H1 (cell line): ENCODE measurements at regions not wholly inside any gene's neighbourhood (a gene's known extent, or its start where the extent isn't known, plus 50 kb on each side); places are given as distances from the start of the nearest gene placed in this dataset.

Experiments used
- CTCF ChIA-PET: fragments of 300-600 bp; sonication (Branson Sonifier 250); formaldehyde crosslinking; loops from one replicate; lab custom pipeline; 2021; ENCODE audit not compliant: partially characterized antibody; lab: Charles Lee
- POLR2A ChIA-PET: fragments of 300-600 bp; sonication (Branson Sonifier 250); formaldehyde crosslinking; loops from one replicate; lab custom pipeline; 2021; ENCODE audit warnings: inconsistent platforms; ENCODE audit not compliant: partially characterized antibody; lab: Charles Lee
- DNase-seq, 2 experiments: peaks; one replicate each; pipeline versions ENCODE4 v3.0.0 to v3.0.0-alpha.2; 2010 to 2022; ENCODE audit warnings: low spot score in 2 of 2, low read depth in 1 of 2, mixed read lengths in 1 of 2
- FAIRE-seq: peaks from 2 replicates; lab custom pipeline; 2011; peaks lifted over from hg19 to GRCh38; lab: Jason Lieb, UNC
- H2AFZ ChIP-seq: 2 replicates; pipeline ENCODE4 v1.8.1; 2012; ENCODE audit warnings: low read length, inconsistent platforms
- H2AK5ac ChIP-seq: 2 replicates; pipeline ENCODE4 v1.6.1; 2013; ENCODE audit warnings: low read depth, low read length
- H2BK120ac ChIP-seq: replicated peaks from 2 replicates; pipeline ENCODE3; 2013; ENCODE audit warnings: low read depth, low read length, inconsistent platforms
- H2BK12ac ChIP-seq: 2 replicates; pipeline ENCODE4 v1.6.1; 2013; ENCODE audit warnings: low read depth, low read length
- H2BK15ac ChIP-seq: 2 replicates; pipeline ENCODE4 v1.6.1; 2013; ENCODE audit warnings: low read length
- H2BK20ac ChIP-seq: 2 replicates; pipeline ENCODE4 v1.6.1; 2013; ENCODE audit warnings: low read length
- H2BK5ac ChIP-seq: 2 replicates; pipeline ENCODE4 v1.6.1; 2013; ENCODE audit warnings: low read depth, low read length
- H3K14ac ChIP-seq: 2 replicates; pipeline ENCODE4 v1.6.1; 2013; ENCODE audit warnings: inconsistent platforms; ENCODE audit not compliant: insufficient read length
- H3K18ac ChIP-seq: 2 replicates; pipeline ENCODE4 v1.6.1; 2013; ENCODE audit warnings: low read length; ENCODE audit errors: extremely low read depth
- H3K23ac ChIP-seq: 2 replicates; pipeline ENCODE4 v1.6.1; 2013; ENCODE audit warnings: inconsistent platforms; ENCODE audit not compliant: insufficient read length
- H3K23me2 ChIP-seq: 2 replicates; pipeline ENCODE4 v1.6.1; 2013; ENCODE audit warnings: low read depth, low read length
- H3K27ac ChIP-seq: 2 replicates; pipeline ENCODE4 v1.6.1; 2011; ENCODE audit warnings: low read depth, low read length, inconsistent platforms
- H3K27me3 ChIP-seq, 4 experiments: replicated peaks in 1 of 4; 1 replicate in 1 of 4; 2 replicates in 3 of 4; pipeline versions ENCODE4 v1.6.1 to v1.8.1; 2011 to 2013; ENCODE audit warnings: low read length in 3 of 4, mild to moderate bottlenecking in 3 of 4, inconsistent platforms in 2 of 4, mixed read lengths in 2 of 4, moderate library complexity in 1 of 4; ENCODE audit not compliant: control insufficient read depth in 3 of 4, insufficient read depth in 3 of 4; ENCODE audit errors: extremely low read depth in 1 of 4
- H3K36me3 ChIP-seq, 4 experiments: 2 replicates each; pipeline versions ENCODE4 v1.6.1 to v1.8.1; 2011 to 2013; ENCODE audit warnings: mild to moderate bottlenecking in 4 of 4, low read length in 3 of 4, moderate library complexity in 2 of 4, control low read depth in 1 of 4, inconsistent platforms in 1 of 4; ENCODE audit not compliant: insufficient read depth in 4 of 4, control insufficient read depth in 2 of 4
- H3K4ac ChIP-seq: replicated peaks from 2 replicates; pipeline ENCODE3; 2013; ENCODE audit warnings: low read length, low read depth, mixed read lengths, inconsistent platforms; ENCODE audit not compliant: insufficient read length
- H3K4me1 ChIP-seq, 4 experiments: replicated peaks in 1 of 4; 1 replicate in 1 of 4; 2 replicates in 3 of 4; pipeline versions ENCODE4 v1.6.1 to v1.8.1; 2011 to 2013; ENCODE audit warnings: low read length in 3 of 4, inconsistent platforms in 2 of 4, mixed read lengths in 1 of 4; ENCODE audit not compliant: insufficient read depth in 4 of 4, control insufficient read depth in 3 of 4
- H3K4me2 ChIP-seq, 2 experiments: 2 replicates each; pipeline versions ENCODE4 v1.6.1 to v1.8.1; 2011 to 2013; ENCODE audit warnings: low read depth in 2 of 2, low read length in 2 of 2, control low read depth in 1 of 2, inconsistent platforms in 1 of 2, mild to moderate bottlenecking in 1 of 2; ENCODE audit not compliant: insufficient read depth in 1 of 2
- H3K4me3 ChIP-seq, 4 experiments: fragments of 200-600, 300-600 bp in 1 of 4; sonication (generic), shearing (Covaris generic), sonication (Bioruptor Twin) in 1 of 4; 2 replicates each; pipeline versions ENCODE4 v1.5.1 to v1.8.1; 2011 to 2016; ENCODE audit warnings: low read length in 4 of 4, low read depth in 3 of 4, control low read depth in 2 of 4, inconsistent platforms in 2 of 4, mild to moderate bottlenecking in 2 of 4, mixed read lengths in 1 of 4, moderate library complexity in 1 of 4; ENCODE audit not compliant: insufficient read depth in 2 of 4; ENCODE audit errors: extremely low read depth in 1 of 4
- H3K56ac ChIP-seq: replicated peaks from 2 replicates; pipeline ENCODE3; 2013; ENCODE audit warnings: low read depth, mild to moderate bottlenecking, mixed read lengths, low read length, inconsistent platforms; ENCODE audit not compliant: insufficient read length
- H3K79me1 ChIP-seq: 2 replicates; pipeline ENCODE4 v1.6.1; 2013; ENCODE audit warnings: low read depth, low read length, control low read depth
- H3K79me2 ChIP-seq, 2 experiments: 2 replicates each; pipeline versions ENCODE4 v1.6.1 to v1.8.1; 2012 to 2013; ENCODE audit warnings: low read length in 2 of 2, mild to moderate bottlenecking in 2 of 2, inconsistent platforms in 1 of 2; ENCODE audit not compliant: insufficient read depth in 2 of 2, control insufficient read depth in 1 of 2
- H3K9ac ChIP-seq, 4 experiments: replicated peaks in 1 of 4; 1 replicate in 1 of 4; 2 replicates in 3 of 4; pipeline versions ENCODE4 v1.6.1 to v1.8.1; 2011 to 2013; ENCODE audit warnings: low read depth in 3 of 4, low read length in 3 of 4, control low read depth in 2 of 4, mild to moderate bottlenecking in 2 of 4, moderate library complexity in 2 of 4, inconsistent platforms in 1 of 4; ENCODE audit errors: extremely low read depth in 1 of 4
- H3K9me3 ChIP-seq, 2 experiments: 2 replicates each; pipeline versions ENCODE4 v1.6.1 to v1.8.1; 2012 to 2013; ENCODE audit warnings: mild to moderate bottlenecking in 2 of 2, moderate library complexity in 2 of 2, control low read depth in 1 of 2, inconsistent platforms in 1 of 2, low read depth in 1 of 2, low read length in 1 of 2, mixed read lengths in 1 of 2; ENCODE audit not compliant: insufficient read depth in 2 of 2
- H4K20me1 ChIP-seq, 2 experiments: replicated peaks in 1 of 2; 2 replicates each; pipeline versions ENCODE3 to v1.8.1; 2011 to 2013; ENCODE audit warnings: inconsistent platforms in 2 of 2, low read length in 2 of 2, mild to moderate bottlenecking in 1 of 2; ENCODE audit not compliant: insufficient read depth in 2 of 2, control insufficient read depth in 1 of 2
- H4K5ac ChIP-seq: 2 replicates; pipeline ENCODE4 v1.6.1; 2013; ENCODE audit warnings: low read length, low read depth, mixed read lengths, inconsistent platforms; ENCODE audit not compliant: insufficient read length
- H4K8ac ChIP-seq: 2 replicates; pipeline ENCODE4 v1.8.0; 2013; ENCODE audit warnings: mild to moderate bottlenecking, moderate library complexity, low read length, inconsistent platforms; ENCODE audit not compliant: insufficient read depth; ENCODE audit errors: extremely low read depth
- H4K91ac ChIP-seq: replicated peaks from 2 replicates; pipeline ENCODE3; 2013; ENCODE audit warnings: low read length, mixed read lengths, inconsistent platforms; ENCODE audit not compliant: insufficient read length
- ATF2 ChIP-seq: IDR thresholded peaks from 2 replicates; pipeline ENCODE4 v1.6.1; 2012; ENCODE audit warnings: low read length, inconsistent platforms
- ATF3 ChIP-seq: IDR thresholded peaks from 2 replicates; pipeline ENCODE4 v1.6.1; 2011; ENCODE audit warnings: low read depth, mild to moderate bottlenecking, low read length; ENCODE audit not compliant: insufficient read depth
- CREB1 ChIP-seq: IDR thresholded peaks from 2 replicates; pipeline ENCODE4 v1.6.1; 2012; ENCODE audit warnings: inconsistent platforms
- TAF1 ChIP-seq: IDR thresholded peaks from 2 replicates; pipeline ENCODE4 v1.6.1; 2011; ENCODE audit warnings: mild to moderate bottlenecking, low read depth, low read length
- WGBS, 2 experiments: shearing (Covaris generic) in 1 of 2; methylation state at CpG; one replicate each; pipeline versions ENCODE4 v1.1.6 to v1.1.7; 2013 to 2015; ENCODE audit warnings: low lambda C conversion rate in 2 of 2, mixed read lengths in 2 of 2, inconsistent platforms in 1 of 2, low coverage in 1 of 2, missing lambda C conversion rate in 1 of 2; ENCODE audit not compliant: insufficient replicate concordance in 2 of 2, insufficient coverage in 1 of 2, insufficient read length in 1 of 2; ENCODE audit errors: extremely low coverage in 1 of 2, missing lambda C conversion rate in 1 of 2; 5-methylcytosine and 5-hydroxymethylcytosine counted together

- Histone ChIP-seq H3K4me2 (no peak overlapping the region), H3K23me2 (no peaks in the 10 kb centered on the region), H3K14ac (no peak overlapping the region), H3K79me1 (no peaks in the 10 kb centered on the region), H3K27me3 (no peaks in the 10 kb centered on the region), H2BK15ac (no peak overlapping the region), H3K9ac (no peak overlapping the region)
- POLR2A ChIA-PET = no interaction called here
- 95% methylated on average over 1 of the region's 1 CpG; no CpG with 5 or more reads in 1 of the 2 experiments for WGBS, 2 experiments
- no peak for TF ChIP-seq TAF1
- no peak for TF ChIP-seq CREB1
- TF ChIP-seq ATF2 = no peak
- no peak for TF ChIP-seq ATF3
- TF ChIP-seq, all 59 proteins: peak for 0
- no peaks in the 10 kb centered on the region for H3K79me2 ChIP-seq
- FAIRE-seq = no peak
- H4K5ac ChIP-seq = no peak overlapping the region
- no peak overlapping the region for H4K91ac ChIP-seq
- no peak overlapping the region for H2BK12ac ChIP-seq
- H3K4me1 ChIP-seq = no peaks in the 10 kb centered on the region
- no peak overlapping the region for H3K56ac ChIP-seq
- no peak overlapping the region for H2AK5ac ChIP-seq
- H3K23ac ChIP-seq = no peak overlapping the region
- CTCF ChIA-PET = no interaction called here
- no peak overlapping the region for H3K27ac ChIP-seq
- no peak for DNase-seq
- H4K20me1 ChIP-seq = no peaks in the 10 kb centered on the region
- H2AFZ ChIP-seq = no peak overlapping the region
- no peak overlapping the region for H4K8ac ChIP-seq
- no peak overlapping the region for H3K18ac ChIP-seq
- H3K36me3 ChIP-seq = no peaks in the 10 kb centered on the region
- no peak overlapping the region for H2BK20ac ChIP-seq
- H3K4me3 ChIP-seq = no peak overlapping the region
- H2BK120ac ChIP-seq = no peak overlapping the region
- H3K4ac ChIP-seq = no peak overlapping the region
- peaks cover 7 to 10% of the 10 kb centered on the region in 2 experiments; a peak in 2 of 4 replicates for H3K9me3 ChIP-seq
- H2BK5ac ChIP-seq = no peak overlapping the region
These were observed 447.9 kb downstream of the CNTN6 start for GRCh38 chr3:1540686-1541085.
